ENCODE measurements at regions not wholly inside any gene's neighbourhood (a gene's known extent, or its start where the extent isn't known, plus 50 kb on each side); places are given as distances from the start of the nearest gene placed in this dataset.

GRCh38 chr6:149264629-149265028 lies 52.9 kb upstream of the TAB2 start:
- DNase-seq: no peak
- H3K36me3 ChIP-seq: no peaks in the 10 kb centered on the region
- intact Hi-C loops (cut with DNase I): no loop called here
- no peak overlapping the region for H3K4me3 ChIP-seq
- TF ChIP-seq CTCF (IDR thresholded peaks at IDR 0.05): no peak
- no peak for TF ChIP-seq EP300 (IDR thresholded peaks at IDR 0.05)
- no peak for TF ChIP-seq POLR2A (IDR thresholded peaks at IDR 0.05)
- no peaks in the 10 kb centered on the region for H3K4me1 ChIP-seq (ENCODE audit: insufficient read depth)
- H3K27ac ChIP-seq: no peak overlapping the region
- WGBS, 3 donors: 76 to 82% (median 79%) methylated on average over 5 of the region's 5 CpGs
- no peaks in the 10 kb centered on the region for H3K9me3 ChIP-seq
- H3K27me3 ChIP-seq: no peaks in the 10 kb centered on the region

GRCh38 chr6:149265945-149266344 lies 51.6 kb upstream of the TAB2 start:
- no peak overlapping the region for H3K4me3 ChIP-seq
- no peaks in the 10 kb centered on the region for H3K27me3 ChIP-seq
- TF ChIP-seq POLR2A (IDR thresholded peaks at IDR 0.05): no peak
- no peak for TF ChIP-seq CTCF (IDR thresholded peaks at IDR 0.05)
- no peak for TF ChIP-seq EP300 (IDR thresholded peaks at IDR 0.05)
- DNase-seq: no peak
- H3K4me1 ChIP-seq (ENCODE audit: insufficient read depth): no peaks in the 10 kb centered on the region
- H3K9me3 ChIP-seq: no peaks in the 10 kb centered on the region
- no peaks in the 10 kb centered on the region for H3K36me3 ChIP-seq
- intact Hi-C loops (cut with DNase I): loop anchor here in 1 of 4 donors (2.0 kb wide), 1 partner anchor 39 kb away; no protein-coding TSS in a partner anchor
- no peak overlapping the region for H3K27ac ChIP-seq
- WGBS, 3 donors: 85 to 90% (median 88%) methylated on average over 7 of the region's 7 CpGs

DNA sequence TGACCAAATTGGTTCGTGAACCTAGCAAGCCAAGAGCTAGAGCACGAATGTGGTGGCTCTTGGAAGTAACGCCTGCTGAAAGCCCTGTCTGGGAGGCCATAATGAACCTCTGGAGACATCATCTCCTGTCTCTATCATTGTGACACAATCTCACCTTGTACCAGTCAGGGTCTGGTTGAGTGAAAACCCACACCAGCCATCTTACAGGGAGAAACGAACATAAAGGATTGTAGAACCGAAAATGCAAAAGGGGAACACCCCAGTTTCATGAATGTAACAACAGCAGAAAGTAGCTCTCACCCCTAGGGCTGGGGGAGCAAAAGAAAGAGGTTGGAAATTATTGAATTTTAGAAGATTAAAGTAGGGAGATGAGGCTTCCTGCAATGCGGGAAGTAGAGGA lies 50.9 kb upstream of the TAB2 start:
- 85 to 87% (median 86%) methylated on average over 6 of the region's 6 CpGs for WGBS, 3 donors

GRCh38 chr6:149267072-149267471 lies 50.4 kb upstream of the TAB2 start:
- DNase-seq: no peak
- Histone ChIP-seq H3K27me3 (no peaks in the 10 kb centered on the region), H3K4me1 (ENCODE audit: insufficient read depth) (no peaks in the 10 kb centered on the region), H3K27ac (no peak overlapping the region), H3K4me3 (no peak overlapping the region), H3K9me3 (no peaks in the 10 kb centered on the region), H3K36me3 (no peaks in the 10 kb centered on the region)
- 73 to 77% (median 76%) methylated on average over 3 of the region's 3 CpGs for WGBS, 3 donors
- intact Hi-C loops (cut with DNase I): loop anchor here in 1 of 4 donors (2.0 kb wide), 1 partner anchor 40 kb away; no protein-coding TSS in a partner anchor
- no peak for TF ChIP-seq EP300 (IDR thresholded peaks at IDR 0.05)
- TF ChIP-seq CTCF (IDR thresholded peaks at IDR 0.05): no peak
- TF ChIP-seq POLR2A (IDR thresholded peaks at IDR 0.05): no peak

More for the DNA sequence above, 50.9 kb upstream of the TAB2 start:
- H3K9me3 ChIP-seq: no peaks in the 10 kb centered on the region
- no peak overlapping the region for H3K4me3 ChIP-seq
- DNase-seq: no peak
- H3K4me1 ChIP-seq (ENCODE audit: insufficient read depth): no peaks in the 10 kb centered on the region
- TF ChIP-seq CTCF (IDR thresholded peaks at IDR 0.05): no peak
- no peak for TF ChIP-seq EP300 (IDR thresholded peaks at IDR 0.05)
- no peak for TF ChIP-seq POLR2A (IDR thresholded peaks at IDR 0.05)
- H3K36me3 ChIP-seq: no peaks in the 10 kb centered on the region
- intact Hi-C loops (cut with DNase I): loop anchor here in 1 of 4 donors (2.0 kb wide), 1 partner anchor 40 kb away; no protein-coding TSS in a partner anchor
- no peak overlapping the region for H3K27ac ChIP-seq
- H3K27me3 ChIP-seq: no peaks in the 10 kb centered on the region
